ENCODE measurements at regions not wholly inside any gene's neighbourhood (a gene's known extent, or its start where the extent isn't known, plus 50 kb on each side); places are given as distances from the start of the nearest gene placed in this dataset.

DNA sequence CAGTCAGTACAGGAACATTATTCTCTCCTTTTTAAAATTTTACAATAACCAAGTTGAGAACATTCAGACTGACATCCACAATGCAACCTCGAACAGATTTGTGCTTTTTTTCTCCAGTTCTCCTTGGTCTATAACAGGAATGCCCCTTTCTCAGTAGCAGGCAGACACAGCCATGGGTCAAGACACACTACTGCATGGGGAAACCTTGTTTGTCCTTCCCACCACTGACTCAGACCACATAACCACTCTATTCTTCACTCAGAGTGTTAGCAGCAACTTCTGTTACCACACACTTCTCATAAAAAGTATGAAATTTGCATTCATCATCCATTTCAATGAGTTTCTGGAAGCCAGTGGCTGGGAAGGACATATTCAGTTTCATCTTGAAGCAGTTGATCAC, 421.7 kb downstream of the ADRA2A start:
- intact Hi-C loops (cut with micrococcal nuclease) = no loop called here
- Histone ChIP-seq H3K27me3 (ENCODE audit: low read depth) (peaks cover 6% of the 10 kb centered on the region), H3K4me3 (no peak overlapping the region), H3K4me1 (peaks cover 5% of the 10 kb centered on the region), H3K27ac (replicated peaks) (no peak overlapping the region), H3K36me3 (no peaks in the 10 kb centered on the region), H3K9me3 (replicated peaks) (peaks cover 6% of the 10 kb centered on the region)
- TF ChIP-seq, protein P1, sequence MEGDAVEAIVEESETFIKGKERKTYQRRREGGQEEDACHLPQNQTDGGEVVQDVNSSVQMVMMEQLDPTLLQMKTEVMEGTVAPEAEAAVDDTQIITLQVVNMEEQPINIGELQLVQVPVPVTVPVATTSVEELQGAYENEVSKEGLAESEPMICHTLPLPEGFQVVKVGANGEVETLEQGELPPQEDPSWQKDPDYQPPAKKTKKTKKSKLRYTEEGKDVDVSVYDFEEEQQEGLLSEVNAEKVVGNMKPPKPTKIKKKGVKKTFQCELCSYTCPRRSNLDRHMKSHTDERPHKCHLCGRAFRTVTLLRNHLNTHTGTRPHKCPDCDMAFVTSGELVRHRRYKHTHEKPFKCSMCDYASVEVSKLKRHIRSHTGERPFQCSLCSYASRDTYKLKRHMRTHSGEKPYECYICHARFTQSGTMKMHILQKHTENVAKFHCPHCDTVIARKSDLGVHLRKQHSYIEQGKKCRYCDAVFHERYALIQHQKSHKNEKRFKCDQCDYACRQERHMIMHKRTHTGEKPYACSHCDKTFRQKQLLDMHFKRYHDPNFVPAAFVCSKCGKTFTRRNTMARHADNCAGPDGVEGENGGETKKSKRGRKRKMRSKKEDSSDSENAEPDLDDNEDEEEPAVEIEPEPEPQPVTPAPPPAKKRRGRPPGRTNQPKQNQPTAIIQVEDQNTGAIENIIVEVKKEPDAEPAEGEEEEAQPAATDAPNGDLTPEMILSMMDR (IDR thresholded peaks at IDR 0.05; ENCODE audit: borderline replicate concordance) = no peak
- no peak for DNase-seq

DNA sequence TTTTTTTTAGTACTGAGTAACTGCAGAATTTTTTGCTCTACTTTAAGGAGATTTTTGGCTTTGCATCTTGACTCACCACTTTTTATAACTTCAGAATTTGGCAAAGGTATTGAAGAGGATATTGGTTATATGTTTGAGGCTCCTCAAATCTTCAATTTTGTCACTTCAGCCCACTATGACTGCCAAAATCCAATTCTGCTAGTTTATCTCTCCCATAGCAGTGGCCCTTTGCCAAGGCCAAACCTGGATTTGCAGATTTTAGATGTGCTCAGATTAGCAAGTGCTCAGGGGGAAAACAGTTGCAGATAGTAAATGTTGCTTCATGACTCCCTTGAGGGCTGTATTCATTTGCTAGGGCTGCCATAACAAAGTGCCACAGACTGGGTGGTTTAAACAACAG, 427.5 kb downstream of the ADRA2A start:
- TF ChIP-seq, protein P1 (IDR thresholded peaks at IDR 0.05; ENCODE audit: borderline replicate concordance) = no peak
- H3K36me3 ChIP-seq = no peaks in the 10 kb centered on the region

DNA sequence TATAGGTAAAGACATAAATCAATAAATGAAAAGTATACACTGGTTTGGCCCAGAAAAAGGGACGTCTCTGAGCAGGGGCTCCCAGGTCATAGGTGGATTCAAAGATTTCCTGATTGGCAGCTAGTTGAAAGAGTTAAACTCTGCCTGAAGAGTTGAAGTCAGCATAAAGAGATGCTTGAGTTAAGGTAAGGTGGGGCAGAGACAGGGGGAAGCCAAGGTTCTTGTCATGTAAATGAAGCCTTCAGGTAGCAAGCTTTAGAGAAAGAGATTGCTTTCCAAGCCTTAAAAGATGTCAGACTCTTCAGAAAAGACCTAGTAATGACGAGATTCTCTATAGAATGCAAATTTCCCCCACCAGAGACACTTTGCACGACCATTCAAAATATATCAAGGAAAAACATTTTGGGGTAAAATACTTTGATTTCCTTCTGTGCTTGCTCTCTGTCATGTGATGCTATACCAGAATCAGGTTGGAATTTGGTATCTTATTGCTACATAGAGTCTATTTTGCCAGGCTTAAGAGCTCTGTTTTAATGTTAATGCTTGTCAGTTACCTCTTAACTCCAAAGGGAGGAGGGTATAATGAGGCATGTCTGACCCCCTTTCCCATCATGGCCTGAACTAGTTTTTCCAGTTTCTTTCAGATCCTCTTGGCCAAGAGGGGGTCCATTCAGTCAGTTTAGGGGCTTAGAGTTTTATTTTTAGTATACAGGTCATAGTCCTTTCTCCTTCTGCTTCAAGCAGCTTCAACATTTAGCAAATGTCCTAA, 429.6 kb downstream of the ADRA2A start:
- no peaks in the 10 kb centered on the region for H3K36me3 ChIP-seq
- DNase-seq = no peak
- H3K4me1 ChIP-seq = no peaks in the 10 kb centered on the region
- H3K9me3 ChIP-seq (replicated peaks) = peaks cover 19% of the 10 kb centered on the region
- no peak overlapping the region for H3K4me3 ChIP-seq
- intact Hi-C loops (cut with micrococcal nuclease) = no loop called here
- H3K27ac ChIP-seq (replicated peaks) = no peak overlapping the region
- peaks cover 15% of the 10 kb centered on the region for H3K27me3 ChIP-seq (ENCODE audit: low read depth)
- TF ChIP-seq, protein P1 (IDR thresholded peaks at IDR 0.05; ENCODE audit: borderline replicate concordance) = no peak

More for the DNA sequence above, 427.5 kb downstream of the ADRA2A start:
- H3K4me3 ChIP-seq = no peak overlapping the region
- peaks cover 19% of the 10 kb centered on the region for H3K9me3 ChIP-seq (replicated peaks)
- no peaks in the 10 kb centered on the region for H3K4me1 ChIP-seq
- intact Hi-C loops (cut with micrococcal nuclease) = no loop called here
- H3K27me3 ChIP-seq (ENCODE audit: low read depth) = peaks cover 13% of the 10 kb centered on the region
- H3K27ac ChIP-seq (replicated peaks) = no peak overlapping the region
- DNase-seq = no peak

DNA sequence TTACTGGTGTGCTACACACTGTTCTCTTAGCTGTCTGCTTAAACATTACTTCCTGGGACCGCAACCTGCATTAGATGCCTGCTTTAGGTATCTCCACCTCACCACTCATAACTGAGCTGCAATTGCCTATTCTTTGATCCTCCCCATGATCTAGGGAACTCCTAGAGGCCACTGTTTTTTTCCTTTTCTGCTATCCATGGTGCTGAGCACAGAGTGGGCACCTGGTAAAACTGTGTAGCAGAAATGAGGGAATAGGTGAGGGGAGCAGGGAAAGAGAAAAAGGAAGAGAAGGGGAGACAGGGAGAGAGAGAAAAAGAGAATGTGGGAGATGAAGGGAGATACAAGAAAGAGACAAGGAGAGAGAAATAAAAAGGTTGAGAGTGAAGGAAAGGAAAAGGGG, 434.9 kb downstream of the ADRA2A start:
- H3K4me3 ChIP-seq = no peak overlapping the region
- H3K36me3 ChIP-seq = no peaks in the 10 kb centered on the region
- intact Hi-C loops (cut with micrococcal nuclease) = no loop called here
- H3K27me3 ChIP-seq (ENCODE audit: low read depth) = peaks cover 38% of the 10 kb centered on the region
- H3K4me1 ChIP-seq = no peaks in the 10 kb centered on the region
- TF ChIP-seq, protein P1 (IDR thresholded peaks at IDR 0.05; ENCODE audit: borderline replicate concordance) = no peak
- DNase-seq = no peak
- H3K9me3 ChIP-seq (replicated peaks) = no peaks in the 10 kb centered on the region
- H3K27ac ChIP-seq (replicated peaks) = no peak overlapping the region

DNA sequence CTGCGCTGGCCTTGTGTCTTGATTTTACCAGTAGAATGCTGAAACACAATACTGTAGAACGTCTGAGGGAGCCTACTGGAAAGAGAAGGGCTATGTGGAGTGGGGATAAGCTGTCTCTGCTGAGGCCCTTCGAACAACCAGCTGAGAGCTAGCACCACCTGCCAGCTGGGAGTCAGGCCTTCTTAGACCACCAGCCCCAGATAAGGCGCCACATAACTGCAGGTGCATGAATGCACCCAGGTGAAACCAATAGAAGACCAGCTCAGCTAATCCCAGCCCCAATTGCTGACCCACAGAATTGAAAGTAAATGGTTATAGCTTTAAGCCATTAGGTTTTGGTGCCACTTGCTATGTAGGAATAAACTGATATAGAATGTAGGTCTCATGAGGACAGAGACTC, 438.4 kb downstream of the ADRA2A start:
- TF ChIP-seq, protein P1 (IDR thresholded peaks at IDR 0.05; ENCODE audit: borderline replicate concordance) = no peak
- Histone ChIP-seq H3K9me3 (replicated peaks) (no peaks in the 10 kb centered on the region), H3K36me3 (no peaks in the 10 kb centered on the region), H3K4me3 (no peak overlapping the region), H3K27me3 (ENCODE audit: low read depth) (peaks cover 28% of the 10 kb centered on the region), H3K4me1 (no peaks in the 10 kb centered on the region), H3K27ac (replicated peaks) (no peak overlapping the region)
- DNase-seq = no peak
- intact Hi-C loops (cut with micrococcal nuclease) = no loop called here
